WTC11 (cell line): ENCODE measurements at regions not wholly inside any gene's neighbourhood (a gene's known extent, or its start where the extent isn't known, plus 50 kb on each side); places are given as distances from the start of the nearest gene placed in this dataset.

Experiments used
- ATAC-seq: fragments of 200-7000 bp; cut with Tn5 transposase; 2 replicates; pipeline ENCODE4 v1.10.0; 2021; ENCODE audit warnings: mild to moderate bottlenecking, moderate library complexity
- CTCF ChIA-PET: fragments of 300-600 bp; sonication (Branson Sonifier 250); formaldehyde crosslinking; loops from one replicate; lab custom pipeline; 2021; ENCODE audit warnings: antibody characterized with exemption; lab: Charles Lee
- POLR2A ChIA-PET: fragments of 350-600 bp; sonication (Branson Sonifier 250); formaldehyde crosslinking; loops from one replicate; lab custom pipeline; 2021; ENCODE audit warnings: antibody characterized with exemption; lab: Charles Lee
- DNase-seq: peaks from one replicate; pipeline ENCODE4 v3.0.0; 2021; ENCODE audit warnings: low spot score
- H3K27ac Mint-ChIP-seq: 2 replicates; pipeline ENCODE4 v1.8.0; 2021; ENCODE audit warnings: mixed read lengths
- H3K27me3 Mint-ChIP-seq: 2 replicates; pipeline ENCODE4 v1.8.0; 2021; ENCODE audit warnings: low read depth, mild to moderate bottlenecking, moderate library complexity, mixed read lengths
- H3K36me3 Mint-ChIP-seq: 2 replicates; pipeline ENCODE4 v1.8.0; 2021; ENCODE audit warnings: mixed read lengths
- H3K4me1 Mint-ChIP-seq: 2 replicates; pipeline ENCODE4 v1.8.0; 2022; ENCODE audit warnings: mixed read lengths
- H3K4me3 Mint-ChIP-seq: 2 replicates; pipeline ENCODE4 v1.8.0; 2021; ENCODE audit warnings: mild to moderate bottlenecking, moderate library complexity, mixed read lengths
- H3K9me3 Mint-ChIP-seq: 2 replicates; pipeline ENCODE4 v1.8.0; 2021; ENCODE audit warnings: mixed read lengths
- AFF4 ChIP-seq: sonication (generic); formaldehyde crosslinking; IDR thresholded peaks from 2 replicates; pipeline ENCODE4 v1.8.1; 2023; ENCODE audit warnings: mild to moderate bottlenecking, missing genetic modification reagents, borderline replicate concordance
- AR ChIP-seq: fragments of 250-450 bp; sonication (Bioruptor Pico); IDR thresholded peaks from 2 replicates; pipeline ENCODE4 v1.9.0; 2021; ENCODE audit warnings: mild to moderate bottlenecking
- CBFB ChIP-seq: sonication (generic); formaldehyde crosslinking; IDR thresholded peaks from 2 replicates; pipeline ENCODE4 v1.8.1; 2022; ENCODE audit warnings: mild to moderate bottlenecking, low read depth, missing genetic modification reagents
- CDX4 ChIP-seq: fragments of 250-450 bp; sonication (Bioruptor Pico); IDR thresholded peaks from 2 replicates; pipeline ENCODE4 v1.9.0; 2021; ENCODE audit warnings: moderate library complexity, mild to moderate bottlenecking, inconsistent platforms, borderline replicate concordance
- E2F1 ChIP-seq: sonication (generic); formaldehyde crosslinking; IDR thresholded peaks from 2 replicates; pipeline ENCODE4 v1.8.0; 2022; ENCODE audit warnings: mild to moderate bottlenecking, missing genetic modification reagents
- ERG ChIP-seq: fragments of 250-450 bp; sonication (Bioruptor Pico); IDR thresholded peaks from 2 replicates; pipeline ENCODE4 v1.8.0; 2021; ENCODE audit warnings: mild to moderate bottlenecking
- HMGXB4 ChIP-seq: sonication (generic); formaldehyde crosslinking; IDR thresholded peaks from 2 replicates; pipeline ENCODE4 v1.8.1; 2023; ENCODE audit warnings: mild to moderate bottlenecking, moderate library complexity, missing genetic modification reagents
- MAX ChIP-seq: sonication (generic); formaldehyde crosslinking; IDR thresholded peaks from 2 replicates; pipeline ENCODE4 v1.8.0; 2022; ENCODE audit warnings: mild to moderate bottlenecking, missing genetic modification reagents
- RORB ChIP-seq: fragments of 250-450 bp; sonication (Bioruptor Pico); IDR thresholded peaks from 2 replicates; pipeline ENCODE4 v1.9.0; 2021; ENCODE audit warnings: mild to moderate bottlenecking
- TEAD4 ChIP-seq: sonication (generic); formaldehyde crosslinking; IDR thresholded peaks from 2 replicates; pipeline ENCODE4 v1.8.0; 2022; ENCODE audit warnings: mild to moderate bottlenecking, missing genetic modification reagents
- USF1 ChIP-seq: sonication (generic); formaldehyde crosslinking; IDR thresholded peaks from 2 replicates; pipeline ENCODE4 v1.8.0; 2022; ENCODE audit warnings: mild to moderate bottlenecking, missing genetic modification reagents
- USF2 ChIP-seq: sonication (generic); formaldehyde crosslinking; IDR thresholded peaks from 2 replicates; pipeline ENCODE4 v1.8.1; 2023; ENCODE audit warnings: mild to moderate bottlenecking, missing genetic modification reagents, moderate library complexity
- ZNF219 ChIP-seq: sonication (generic); formaldehyde crosslinking; IDR thresholded peaks from 2 replicates; pipeline ENCODE4 v1.8.0; 2023; ENCODE audit warnings: missing genetic modification reagents, mild to moderate bottlenecking, borderline replicate concordance
- ZNF317 ChIP-seq: sonication (generic); formaldehyde crosslinking; IDR thresholded peaks from 2 replicates; pipeline ENCODE4 v1.8.1; 2023; ENCODE audit warnings: low read depth, mild to moderate bottlenecking, moderate library complexity, missing genetic modification reagents, borderline replicate concordance
- ZNF416 ChIP-seq: fragments of 250-450 bp; sonication (Bioruptor Pico); IDR thresholded peaks from 2 replicates; pipeline ENCODE4 v1.9.0; 2021; ENCODE audit warnings: mild to moderate bottlenecking, inconsistent platforms
- ZNF532 ChIP-seq: fragments of 250-450 bp; sonication (Bioruptor Pico); IDR thresholded peaks from 2 replicates; pipeline ENCODE4 v1.9.0; 2021; ENCODE audit warnings: mild to moderate bottlenecking, borderline replicate concordance

- no peak overlapping the region for H3K27ac Mint-ChIP-seq
- no peaks in the 10 kb centered on the region; the same call in 1 of the 2 replicates for H3K4me1 Mint-ChIP-seq
- ATAC-seq: no peak
- TF ChIP-seq TEAD4 (CRISPR knock-in tag) (no peak), AR (no peak), ZNF416 (CRISPR knock-in tag) (no peak), AFF4 (CRISPR knock-in tag) (no peak), ZNF317 (no peak), E2F1 (CRISPR knock-in tag) (no peak), USF1 (CRISPR knock-in tag) (no peak), CBFB (CRISPR knock-in tag) (no peak), CDX4 (no peak), MAX (no peak), ZNF532 (CRISPR knock-in tag) (no peak), USF2 (CRISPR knock-in tag) (no peak), ZNF219 (CRISPR knock-in tag) (no peak), ERG (CRISPR knock-in tag) (no peak), RORB (CRISPR knock-in tag) (no peak), HMGXB4 (CRISPR knock-in tag) (no peak)
- TF ChIP-seq, all 79 proteins: peak for 0
- CTCF ChIA-PET: no interaction called here
- H3K4me3 Mint-ChIP-seq: no peak overlapping the region
- peaks cover 8% of the 10 kb centered on the region for H3K9me3 Mint-ChIP-seq
- DNase-seq: no peak
- H3K36me3 Mint-ChIP-seq: 0 out of 2 replicates have a peak, but pooled peaks cover 3% of the 10 kb centered on the region
- no peaks in the 10 kb centered on the region for H3K27me3 Mint-ChIP-seq
- POLR2A ChIA-PET: no interaction called here
Observed at GRCh38 chrX:113192418-113192817, 351.8 kb upstream of the AMOT start.
